Stimulated activated CD4-positive, alpha-beta T cell treated with anti-CD3 and anti-CD28 coated beads, Interleukin-12 subunit alpha, Interleukin-12 subunit beta, amount 100 ng/mL, for 4 hours (primary cell): ENCODE measurements at regions not wholly inside any gene's neighbourhood (a gene's known extent, or its start where the extent isn't known, plus 50 kb on each side); places are given as distances from the start of the nearest gene placed in this dataset.

Source experiments
- DNase-seq: peaks from one replicate; pipeline ENCODE4 v3.0.0-alpha.2; 2020

- DNase-seq, result no peak
These were observed 60.6 kb upstream of the CD34 start for GRCh38 chr1:207971331-207972219.

GRCh38 chr1:207970329-207971233 lies 59.7 kb upstream of the CD34 start:
- no peak for DNase-seq

- DNase-seq, result no peak
These were observed 58.6 kb upstream of the CD34 start for GRCh38 chr1:207969528-207969927.

- no peak for DNase-seq
These were observed 57.6 kb upstream of the CD34 start for GRCh38 chr1:207968521-207969009.

GRCh38 chr1:207967703-207968102 lies 56.8 kb upstream of the CD34 start:
- no peak for DNase-seq

DNA sequence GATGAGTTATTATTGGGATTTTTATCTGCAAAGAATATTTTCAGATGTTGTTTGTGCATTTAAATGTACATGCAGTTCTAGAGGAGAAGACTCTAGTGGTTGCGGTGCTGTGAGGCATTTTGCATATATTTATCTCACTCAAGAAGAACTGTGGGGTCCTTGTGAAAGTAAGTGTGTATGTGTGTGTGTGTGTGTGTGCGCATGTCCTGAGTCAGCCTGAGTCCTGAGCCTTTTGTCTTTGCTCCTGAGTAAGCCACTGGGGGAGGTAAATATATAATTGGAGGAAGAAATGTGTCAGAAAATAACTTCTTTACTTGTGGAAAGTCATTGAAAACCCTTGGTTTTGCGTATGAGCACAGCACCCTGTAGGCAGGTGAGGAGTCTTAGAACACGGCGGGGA lies 55.6 kb upstream of the CD34 start:
- no peak for DNase-seq

DNA sequence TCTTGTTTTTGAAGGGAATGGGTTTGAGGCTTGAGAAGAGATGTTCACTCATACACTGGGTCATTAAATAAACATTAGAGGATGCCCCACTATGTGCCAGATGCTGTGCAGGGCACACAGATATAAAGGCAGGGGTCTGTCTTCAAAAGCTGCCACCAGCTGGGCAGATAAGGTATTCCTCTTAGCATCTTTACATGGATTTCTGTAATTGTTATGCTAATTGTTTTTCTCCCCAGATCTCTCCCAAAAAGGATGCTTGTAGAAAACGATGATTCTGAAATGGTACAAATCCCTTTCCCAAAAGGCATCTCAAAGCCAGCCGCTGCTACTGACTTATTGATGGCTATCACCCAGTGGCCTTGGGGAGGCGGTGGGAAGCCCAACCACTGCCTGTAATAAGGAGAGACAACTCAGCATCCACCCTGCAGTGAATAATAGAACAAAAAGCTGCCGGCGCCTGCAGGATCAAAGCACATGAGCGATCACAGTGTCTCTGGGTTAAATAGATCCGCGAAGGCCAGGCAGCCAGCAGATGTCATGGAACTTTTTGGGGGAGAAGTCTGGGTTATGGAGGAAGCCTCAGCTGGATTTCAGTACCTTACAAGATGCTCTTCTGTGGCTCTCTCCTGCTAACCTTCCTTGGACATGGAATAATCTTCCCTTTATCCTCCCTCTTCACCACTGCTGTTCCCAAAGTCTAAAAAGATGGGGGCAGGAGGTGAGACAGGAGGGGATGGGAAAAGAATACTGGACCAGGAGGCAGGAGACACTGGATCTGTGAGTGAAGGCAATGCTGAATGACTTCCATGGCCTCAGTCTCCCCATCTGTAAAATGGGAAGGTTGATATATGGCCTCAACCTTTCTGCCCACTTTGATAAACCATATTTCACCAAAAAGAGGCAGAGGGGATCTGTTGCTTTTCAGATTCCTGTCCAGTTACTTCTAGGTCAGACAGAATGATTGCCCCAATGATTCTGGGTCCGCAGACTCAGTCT lies 54.8 kb upstream of the CD34 start:
- no peak for DNase-seq

DNA sequence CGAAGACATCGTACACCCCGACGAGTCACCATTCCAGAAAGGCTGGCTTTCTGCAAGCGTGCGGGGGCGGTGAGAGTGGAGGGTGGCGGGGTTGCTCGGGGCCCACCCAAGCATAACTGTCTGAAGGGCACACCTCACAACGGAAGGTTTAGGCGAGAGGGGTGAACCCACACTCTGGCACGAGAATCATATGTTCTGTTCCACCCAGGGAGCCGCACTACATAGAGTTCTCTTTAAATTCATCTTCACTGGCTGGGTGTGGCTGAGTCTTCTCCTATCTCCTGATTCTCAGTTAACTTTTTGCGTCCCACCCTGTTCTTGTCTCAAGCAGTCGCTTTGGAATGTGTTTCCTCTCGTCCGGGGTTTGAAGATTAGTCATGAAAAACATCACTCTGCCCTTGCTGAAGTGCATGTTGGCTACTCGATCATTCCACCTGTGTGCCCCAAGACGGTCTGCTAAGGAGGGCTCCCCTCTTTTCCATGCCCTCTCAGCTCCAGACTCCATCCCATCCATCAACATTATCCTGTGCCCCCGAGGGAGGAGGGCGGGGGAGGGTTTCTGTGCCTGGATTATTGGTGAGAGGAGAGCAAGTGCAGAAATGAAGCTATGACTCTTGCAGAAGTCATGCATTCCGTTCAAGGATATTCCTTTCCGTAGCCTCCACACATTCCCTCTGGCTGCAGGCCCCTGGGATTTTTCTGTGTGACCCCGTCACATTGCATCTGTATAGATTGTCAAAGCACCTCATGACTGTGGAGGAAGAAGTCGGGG lies 53.5 kb upstream of the CD34 start:
- no peak for DNase-seq

DNA sequence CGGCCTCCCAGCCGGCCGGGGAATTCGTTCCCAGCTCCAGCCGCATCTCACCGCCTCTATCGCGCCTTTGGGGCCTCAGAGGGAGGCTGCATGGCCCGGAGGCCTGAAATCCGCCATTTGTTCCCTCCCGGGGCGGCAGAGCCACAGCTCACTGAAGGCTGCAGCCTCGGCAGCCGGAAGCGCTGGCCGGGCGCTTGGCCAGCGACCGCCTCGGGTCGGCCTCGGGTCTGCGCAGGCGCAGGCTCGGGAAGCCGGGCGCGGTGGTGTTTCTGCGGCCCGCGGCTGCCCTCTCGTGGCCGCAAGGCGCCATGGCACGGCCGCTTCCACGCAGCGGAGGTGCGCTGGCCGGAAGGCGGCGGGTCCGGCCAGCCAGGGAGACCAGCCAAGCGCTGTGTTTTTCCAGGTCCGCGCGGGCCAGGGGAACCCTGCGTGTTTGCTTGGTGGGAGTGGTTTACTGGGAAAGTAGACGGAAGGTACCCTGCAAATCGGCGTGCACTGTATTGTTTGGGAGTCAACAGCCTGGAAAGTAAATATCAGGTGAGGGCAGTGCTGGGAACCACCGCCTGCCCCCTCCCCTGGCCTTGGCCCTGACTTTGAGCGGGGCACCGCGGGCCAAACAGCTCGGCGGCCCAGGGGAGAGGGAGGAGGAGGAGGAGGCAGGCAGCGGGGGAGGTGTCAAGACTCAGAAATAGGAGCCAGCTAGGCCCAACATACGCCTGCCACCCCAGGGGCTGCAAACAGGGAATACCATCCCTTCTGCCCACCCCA lies 52.7 kb upstream of the CD34 start:
- peak; percentile 85 for DNase-seq

GRCh38 chr1:207962716-207963426 lies 51.9 kb upstream of the CD34 start:
- DNase-seq, result peak; percentile 28
